Sigmoid colon (tissue), 6 donors: ENCODE measurements at regions not wholly inside any gene's neighbourhood (a gene's known extent, or its start where the extent isn't known, plus 50 kb on each side); places are given as distances from the start of the nearest gene placed in this dataset.

Experiments
- DNase-seq: peaks from one replicate; pipeline ENCODE4 v3.0.0-alpha.2; 2019
- H3K27ac ChIP-seq, 4 donors: fragments of 200-600 bp; sonication (generic); one replicate each; pipeline ENCODE4 v1.5.1; 2016 to 2019; ENCODE audit warnings: mild to moderate bottlenecking in 1 of 4
- H3K27me3 ChIP-seq, 3 donors: fragments of 200-600 bp; sonication (generic); one replicate each; pipeline ENCODE4 v1.5.1; 2019; ENCODE audit warnings: mild to moderate bottlenecking in 1 of 3
- H3K36me3 ChIP-seq, 4 donors: fragments of 200-600 bp; sonication (generic); one replicate each; pipeline ENCODE4 v1.5.1; 2016 to 2019
- H3K4me1 ChIP-seq, 4 donors: fragments of 200-600 bp; sonication (generic); one replicate each; pipeline ENCODE4 v1.5.1; 2017 to 2019
- H3K4me3 ChIP-seq, 4 donors: fragments of 200-600 bp; sonication (generic); one replicate each; pipeline ENCODE4 v1.5.1; 2017 to 2019; ENCODE audit warnings: mild to moderate bottlenecking in 2 of 4, moderate library complexity in 1 of 4
- H3K9me3 ChIP-seq, 4 donors: fragments of 200-600 bp in 3 of 4; sonication (generic) in 3 of 4; one replicate each; pipeline versions ENCODE4 v1.5.1 to v1.6.1; 2013 to 2019
- EP300 ChIP-seq, 4 donors: sonication (generic); formaldehyde crosslinking; IDR thresholded peaks; one replicate each; pipeline ENCODE4 v1.6.1; 2017; ENCODE audit warnings: antibody characterized with exemption in 4 of 4
- POLR2A ChIP-seq, 2 donors: fragments of 450-650 bp; IDR thresholded peaks; one replicate each; pipeline ENCODE4 v1.6.1; 2016; ENCODE audit warnings: antibody characterized with exemption in 2 of 2, mild to moderate bottlenecking in 2 of 2, moderate library complexity in 2 of 2
- POLR2AphosphoS5 ChIP-seq, 4 donors: sonication (generic); formaldehyde crosslinking; IDR thresholded peaks; one replicate each; pipeline ENCODE4 v1.6.1; 2017; ENCODE audit warnings: antibody characterized with exemption in 4 of 4
- WGBS, 2 donors: extraction: QIAGEN DNeasy Blood & Tissue Kit; methylation state at CpG; one replicate each; pipeline ENCODE4 v1.1.7; 2013; 5-methylcytosine and 5-hydroxymethylcytosine counted together
- intact Hi-C: fragments of 100-400 bp; cut with DNase I; formaldehyde crosslinking; loops from one replicate; pipeline ENCODE4 v1.15.1; 2023
- TF ChIP-seq, protein P1 (sequence below), 4 experiments: fragments of 450-650 bp in 3 of 4; fragments of 200-600 bp in 1 of 4; IDR thresholded peaks; one replicate each; pipeline ENCODE4 v1.5.1; 2016 to 2019; ENCODE audit warnings: antibody characterized with exemption in 4 of 4, mild to moderate bottlenecking in 3 of 4, moderate library complexity in 2 of 4
- donor health status: healthy with polysubstance abuse.
- donor health status: healthy.

GRCh38 chr9:89770531-89771174, 165.8 kb downstream of the GADD45G start:
- TF ChIP-seq POLR2A (IDR thresholded peaks at IDR 0.05) (no peak), POLR2AphosphoS5 (IDR thresholded peaks at IDR 0.05) (no peak), EP300 (IDR thresholded peaks at IDR 0.05) (no peak)
- TF ChIP-seq, protein P1, sequence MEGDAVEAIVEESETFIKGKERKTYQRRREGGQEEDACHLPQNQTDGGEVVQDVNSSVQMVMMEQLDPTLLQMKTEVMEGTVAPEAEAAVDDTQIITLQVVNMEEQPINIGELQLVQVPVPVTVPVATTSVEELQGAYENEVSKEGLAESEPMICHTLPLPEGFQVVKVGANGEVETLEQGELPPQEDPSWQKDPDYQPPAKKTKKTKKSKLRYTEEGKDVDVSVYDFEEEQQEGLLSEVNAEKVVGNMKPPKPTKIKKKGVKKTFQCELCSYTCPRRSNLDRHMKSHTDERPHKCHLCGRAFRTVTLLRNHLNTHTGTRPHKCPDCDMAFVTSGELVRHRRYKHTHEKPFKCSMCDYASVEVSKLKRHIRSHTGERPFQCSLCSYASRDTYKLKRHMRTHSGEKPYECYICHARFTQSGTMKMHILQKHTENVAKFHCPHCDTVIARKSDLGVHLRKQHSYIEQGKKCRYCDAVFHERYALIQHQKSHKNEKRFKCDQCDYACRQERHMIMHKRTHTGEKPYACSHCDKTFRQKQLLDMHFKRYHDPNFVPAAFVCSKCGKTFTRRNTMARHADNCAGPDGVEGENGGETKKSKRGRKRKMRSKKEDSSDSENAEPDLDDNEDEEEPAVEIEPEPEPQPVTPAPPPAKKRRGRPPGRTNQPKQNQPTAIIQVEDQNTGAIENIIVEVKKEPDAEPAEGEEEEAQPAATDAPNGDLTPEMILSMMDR (IDR thresholded peaks at IDR 0.05): no peak
- intact Hi-C loops: no loop called here
- H3K9me3 ChIP-seq: no peaks in the 10 kb centered on the region
- WGBS, 2 donors: 68 to 83% methylated on average over 8 of the region's 8 CpGs
- H3K4me1 ChIP-seq: no peaks in the 10 kb centered on the region
- H3K36me3 ChIP-seq: no peaks in the 10 kb centered on the region
- H3K27me3 ChIP-seq: no peaks in the 10 kb centered on the region
- H3K27ac ChIP-seq: no peak overlapping the region
- no peak for DNase-seq
- no peak overlapping the region for H3K4me3 ChIP-seq

DNA sequence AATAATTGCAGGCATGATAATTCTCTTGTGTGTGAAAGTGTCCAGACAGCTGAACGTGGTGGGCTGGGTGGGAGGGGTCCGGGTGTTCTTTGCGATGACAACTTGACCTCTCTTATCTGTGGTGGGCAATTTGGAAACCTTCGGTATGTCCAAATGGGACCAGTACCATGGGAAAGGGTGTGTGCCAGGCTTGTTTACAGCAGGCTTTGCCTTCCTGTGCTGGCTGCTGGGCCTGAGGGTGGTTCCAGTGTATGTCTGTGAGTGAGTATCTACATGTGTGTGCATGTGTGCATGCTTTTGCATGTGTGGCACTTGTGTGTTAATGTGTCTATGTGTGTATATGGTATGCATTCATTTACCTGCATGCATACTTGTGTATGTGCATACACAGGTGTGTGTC, 166.4 kb downstream of the GADD45G start:
- H3K36me3 ChIP-seq: no peaks in the 10 kb centered on the region
- DNase-seq: no peak
- intact Hi-C loops: no loop called here
- H3K4me1 ChIP-seq: no peaks in the 10 kb centered on the region
- H3K4me3 ChIP-seq: no peak overlapping the region
- TF ChIP-seq EP300 (IDR thresholded peaks at IDR 0.05) (no peak), POLR2A (IDR thresholded peaks at IDR 0.05) (no peak), POLR2AphosphoS5 (IDR thresholded peaks at IDR 0.05) (no peak)
- TF ChIP-seq, protein P1 (IDR thresholded peaks at IDR 0.05): no peak
- no peak overlapping the region for H3K27ac ChIP-seq
- no peaks in the 10 kb centered on the region for H3K27me3 ChIP-seq
- no peaks in the 10 kb centered on the region for H3K9me3 ChIP-seq
- WGBS, 2 donors: 27 to 69% methylated on average over 4 of the region's 4 CpGs

- Histone ChIP-seq H3K9me3 (no peaks in the 10 kb centered on the region), H3K27ac (no peak overlapping the region), H3K4me1 (no peaks in the 10 kb centered on the region), H3K4me3 (no peak overlapping the region), H3K27me3 (no peaks in the 10 kb centered on the region), H3K36me3 (no peaks in the 10 kb centered on the region)
- no peak for DNase-seq
- intact Hi-C loops: no loop called here
- 84 to 96% methylated on average over 8 of the region's 8 CpGs for WGBS, 2 donors
- no peak for TF ChIP-seq EP300 (IDR thresholded peaks at IDR 0.05)
- TF ChIP-seq, protein P1 (IDR thresholded peaks at IDR 0.05): no peak
- TF ChIP-seq POLR2A (IDR thresholded peaks at IDR 0.05): no peak
- no peak for TF ChIP-seq POLR2AphosphoS5 (IDR thresholded peaks at IDR 0.05)
Observed at GRCh38 chr9:89773170-89773569, 168.4 kb downstream of the GADD45G start.

GRCh38 chr9:89774858-89775370, 170.1 kb downstream of the GADD45G start:
- Histone ChIP-seq H3K27ac (no peak overlapping the region), H3K27me3 (no peaks in the 10 kb centered on the region), H3K4me3 (no peak overlapping the region), H3K36me3 (no peaks in the 10 kb centered on the region), H3K9me3 (no peaks in the 10 kb centered on the region), H3K4me1 (peaks cover 0 to 15% (median 6%) of the 10 kb centered on the region in 4 donors)
- intact Hi-C loops: no loop called here
- TF ChIP-seq EP300 (IDR thresholded peaks at IDR 0.05) (no peak), POLR2AphosphoS5 (IDR thresholded peaks at IDR 0.05) (no peak), POLR2A (IDR thresholded peaks at IDR 0.05) (no peak)
- TF ChIP-seq, protein P1 (IDR thresholded peaks at IDR 0.05): no peak
- no peak for DNase-seq
- 94% methylated on average over 7 of the region's 7 CpGs for WGBS, 2 donors

DNA sequence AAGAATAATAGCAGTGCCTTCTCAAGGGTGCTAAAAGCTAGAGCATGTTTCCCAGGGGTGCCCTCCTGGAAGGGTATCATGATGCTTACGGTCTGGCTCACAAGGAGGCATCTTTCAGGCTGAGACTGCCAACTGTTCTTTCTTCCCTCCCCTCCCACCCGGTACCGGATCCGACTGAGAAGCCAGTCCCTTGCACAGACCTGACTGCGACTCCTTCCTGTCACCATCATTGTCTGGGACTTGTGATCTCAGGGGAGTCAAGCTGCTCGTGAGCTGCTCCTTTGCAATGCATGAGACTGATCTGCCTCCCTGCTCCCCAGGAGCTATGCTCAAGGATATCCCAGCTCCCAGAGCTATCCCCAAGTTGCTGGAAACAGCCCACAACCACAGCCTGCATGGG, 170.8 kb downstream of the GADD45G start:
- TF ChIP-seq, protein P1 (IDR thresholded peaks at IDR 0.05): no peak
- TF ChIP-seq POLR2AphosphoS5 (IDR thresholded peaks at IDR 0.05): no peak
- no peak for TF ChIP-seq EP300 (IDR thresholded peaks at IDR 0.05)
- 93 to 95% methylated on average over 6 of the region's 6 CpGs for WGBS, 2 donors

More for the DNA sequence above, 170.8 kb downstream of the GADD45G start:
- no peaks in the 10 kb centered on the region for H3K36me3 ChIP-seq
- no peak overlapping the region for H3K27ac ChIP-seq
- H3K27me3 ChIP-seq: no peaks in the 10 kb centered on the region
- no peak for DNase-seq
- no peaks in the 10 kb centered on the region for H3K9me3 ChIP-seq
- intact Hi-C loops: no loop called here
- H3K4me1 ChIP-seq: peaks cover 0 to 15% (median 6%) of the 10 kb centered on the region in 4 donors
- no peak overlapping the region for H3K4me3 ChIP-seq
